ENCODE measurements at regions not wholly inside any gene's neighbourhood (a gene's known extent, or its start where the extent isn't known, plus 50 kb on each side); places are given as distances from the start of the nearest gene placed in this dataset.

GRCh38 chr2:122112216-122113005 is 357.0 kb downstream of the TSN start:
- Histone ChIP-seq H3K4me1 (no peaks in the 10 kb centered on the region), H3K9me3 (no peaks in the 10 kb centered on the region), H3K27me3 (no peaks in the 10 kb centered on the region), H3K4me3 (no peak overlapping the region), H3K36me3 (replicated peaks in 1 of 2; ENCODE audit: insufficient read depth in 1 of 2, low read depth in 2 of 2) (no peaks in the 10 kb centered on the region), H3K27ac (no peak overlapping the region)
- DNase-seq = no peak
- intact Hi-C loops (cut with DNase I) = no loop called here
- no peak for ATAC-seq
- 61 to 63% methylated on average over 12 of the region's 12 CpGs for WGBS, 2 donors
- no peak for TF ChIP-seq CTCF (IDR thresholded peaks at IDR 0.05)

- H3K4me3 ChIP-seq = no peak overlapping the region
- intact Hi-C loops (cut with DNase I) = no loop called here
- H3K4me1 ChIP-seq = no peaks in the 10 kb centered on the region
- TF ChIP-seq CTCF (IDR thresholded peaks at IDR 0.05) (no peak), POLR2A (IDR thresholded peaks at IDR 0.05) (no peak)
- no peaks in the 10 kb centered on the region for H3K36me3 ChIP-seq (replicated peaks in 1 of 2; ENCODE audit: insufficient read depth in 1 of 2, low read depth in 2 of 2)
- no peak for ATAC-seq
- WGBS, 2 donors = 16 to 38% methylated on average over 2 of the region's 2 CpGs
- no peaks in the 10 kb centered on the region for H3K9me3 ChIP-seq
- no peak for DNase-seq
- H3K27ac ChIP-seq = no peak overlapping the region
- H3K27me3 ChIP-seq = no peaks in the 10 kb centered on the region
Measured at GRCh38 chr2:122114421-122114820, 359.0 kb downstream of the TSN start.

GRCh38 chr2:122117371-122117770 is 361.9 kb downstream of the TSN start:
- intact Hi-C loops (cut with DNase I) = no loop called here
- H3K36me3 ChIP-seq (replicated peaks in 1 of 2; ENCODE audit: insufficient read depth in 1 of 2, low read depth in 2 of 2) = no peaks in the 10 kb centered on the region
- no peak overlapping the region for H3K27ac ChIP-seq

GRCh38 chr2:122129399-122129798 is 373.9 kb downstream of the TSN start:
- intact Hi-C loops (cut with DNase I) = no loop called here
- Histone ChIP-seq H3K36me3 (replicated peaks in 1 of 2; ENCODE audit: insufficient read depth in 1 of 2, low read depth in 2 of 2) (no peaks in the 10 kb centered on the region), H3K27me3 (no peaks in the 10 kb centered on the region), H3K27ac (no peak overlapping the region), H3K4me3 (no peak overlapping the region), H3K9me3 (peaks cover 0 to 14% (median 0%) of the 10 kb centered on the region in 3 donors), H3K4me1 (no peaks in the 10 kb centered on the region)
- WGBS, 2 donors = 81 to 82% methylated on average over 1 of the region's 1 CpG
- TF ChIP-seq CTCF (IDR thresholded peaks at IDR 0.05) (no peak), POLR2A (IDR thresholded peaks at IDR 0.05) (no peak)
- DNase-seq = no peak
- ATAC-seq = no peak

More at GRCh38 chr2:122117371-122117770, 361.9 kb downstream of the TSN start:
- no peak for DNase-seq
- Histone ChIP-seq H3K4me3 (no peak overlapping the region), H3K4me1 (no peaks in the 10 kb centered on the region), H3K27me3 (no peaks in the 10 kb centered on the region), H3K9me3 (no peaks in the 10 kb centered on the region)
- TF ChIP-seq CTCF (IDR thresholded peaks at IDR 0.05) (no peak), POLR2A (IDR thresholded peaks at IDR 0.05) (no peak)
- WGBS, 2 donors = 83 to 85% methylated on average over 2 of the region's 2 CpGs
- no peak for ATAC-seq

GRCh38 chr2:122132147-122132691 is 376.8 kb downstream of the TSN start:
- no peak overlapping the region for H3K4me3 ChIP-seq
- H3K27me3 ChIP-seq = no peaks in the 10 kb centered on the region
- no peak overlapping the region for H3K27ac ChIP-seq
- H3K9me3 ChIP-seq = peaks cover 0 to 12% (median 0%) of the 10 kb centered on the region in 3 donors
- no peak for DNase-seq
- intact Hi-C loops (cut with DNase I) = no loop called here
- TF ChIP-seq POLR2A (IDR thresholded peaks at IDR 0.05) (no peak), CTCF (IDR thresholded peaks at IDR 0.05) (no peak)
- no peaks in the 10 kb centered on the region for H3K36me3 ChIP-seq (replicated peaks in 1 of 2; ENCODE audit: insufficient read depth in 1 of 2, low read depth in 2 of 2)
- WGBS, 2 donors = 62 to 71% methylated on average over 2 of the region's 2 CpGs
- no peak for ATAC-seq
- no peaks in the 10 kb centered on the region for H3K4me1 ChIP-seq

Measured in body of pancreas (tissue), 4 donors.